ENCODE measurements at regions not wholly inside any gene's neighbourhood (a gene's known extent, or its start where the extent isn't known, plus 50 kb on each side); places are given as distances from the start of the nearest gene placed in this dataset.

DNA sequence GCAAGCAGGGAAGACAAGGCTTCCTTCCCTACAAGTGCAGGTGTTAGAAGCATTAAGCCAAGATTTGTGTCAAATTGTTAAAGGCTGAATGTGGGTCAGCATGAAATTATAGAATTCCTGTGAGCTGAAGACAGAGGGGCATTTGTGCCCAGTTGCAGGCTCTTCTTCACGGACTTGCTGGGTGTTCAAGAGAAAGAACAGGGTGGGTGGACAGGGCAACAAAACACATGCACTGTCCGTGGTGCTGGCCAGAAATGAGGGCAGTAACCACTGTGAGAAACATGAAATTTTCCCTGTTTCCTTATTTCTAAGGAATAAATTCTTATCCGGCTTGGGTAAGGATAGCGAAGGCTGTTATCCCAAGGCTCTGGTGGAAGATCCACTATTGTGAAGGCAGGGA lies 579.5 kb upstream of the HTR1E start:
- TF ChIP-seq GLIS3 (CRISPR knock-in tag; IDR thresholded peaks at IDR 0.05) (no peak), ARNTL (CRISPR knock-in tag; IDR thresholded peaks at IDR 0.05; ENCODE audit: borderline replicate concordance, low read depth) (no peak)
- TF ChIP-seq, protein P1, sequence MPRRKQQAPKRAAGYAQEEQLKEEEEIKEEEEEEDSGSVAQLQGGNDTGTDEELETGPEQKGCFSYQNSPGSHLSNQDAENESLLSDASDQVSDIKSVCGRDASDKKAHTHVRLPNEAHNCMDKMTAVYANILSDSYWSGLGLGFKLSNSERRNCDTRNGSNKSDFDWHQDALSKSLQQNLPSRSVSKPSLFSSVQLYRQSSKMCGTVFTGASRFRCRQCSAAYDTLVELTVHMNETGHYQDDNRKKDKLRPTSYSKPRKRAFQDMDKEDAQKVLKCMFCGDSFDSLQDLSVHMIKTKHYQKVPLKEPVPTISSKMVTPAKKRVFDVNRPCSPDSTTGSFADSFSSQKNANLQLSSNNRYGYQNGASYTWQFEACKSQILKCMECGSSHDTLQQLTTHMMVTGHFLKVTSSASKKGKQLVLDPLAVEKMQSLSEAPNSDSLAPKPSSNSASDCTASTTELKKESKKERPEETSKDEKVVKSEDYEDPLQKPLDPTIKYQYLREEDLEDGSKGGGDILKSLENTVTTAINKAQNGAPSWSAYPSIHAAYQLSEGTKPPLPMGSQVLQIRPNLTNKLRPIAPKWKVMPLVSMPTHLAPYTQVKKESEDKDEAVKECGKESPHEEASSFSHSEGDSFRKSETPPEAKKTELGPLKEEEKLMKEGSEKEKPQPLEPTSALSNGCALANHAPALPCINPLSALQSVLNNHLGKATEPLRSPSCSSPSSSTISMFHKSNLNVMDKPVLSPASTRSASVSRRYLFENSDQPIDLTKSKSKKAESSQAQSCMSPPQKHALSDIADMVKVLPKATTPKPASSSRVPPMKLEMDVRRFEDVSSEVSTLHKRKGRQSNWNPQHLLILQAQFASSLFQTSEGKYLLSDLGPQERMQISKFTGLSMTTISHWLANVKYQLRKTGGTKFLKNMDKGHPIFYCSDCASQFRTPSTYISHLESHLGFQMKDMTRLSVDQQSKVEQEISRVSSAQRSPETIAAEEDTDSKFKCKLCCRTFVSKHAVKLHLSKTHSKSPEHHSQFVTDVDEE (CRISPR knock-in tag; IDR thresholded peaks at IDR 0.05), result no peak
- ATAC-seq, result no peak

DNA sequence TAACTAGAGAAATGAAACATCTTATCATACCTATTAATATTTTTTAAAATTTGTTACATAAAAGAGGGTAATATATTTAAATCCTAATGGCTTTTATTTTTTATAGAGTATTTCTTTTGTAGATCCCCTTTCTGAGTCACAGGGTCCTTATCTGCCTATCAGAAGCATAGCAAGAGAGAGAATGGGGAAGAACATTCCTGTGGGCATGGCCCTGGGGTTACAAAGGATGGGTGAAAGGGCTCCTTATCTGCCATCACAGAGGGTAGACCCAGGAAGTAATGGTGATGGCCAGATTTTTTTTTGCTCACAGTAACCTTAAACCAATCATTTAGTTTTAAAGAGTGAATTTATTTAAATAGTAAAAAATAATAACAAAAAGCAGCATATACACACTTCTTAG lies 582.1 kb upstream of the HTR1E start:
- no peak for TF ChIP-seq ZC3H10 (CRISPR knock-in tag; IDR thresholded peaks at IDR 0.05)
- no peak for TF ChIP-seq GLIS3 (CRISPR knock-in tag; IDR thresholded peaks at IDR 0.05)
- TF ChIP-seq ZNF8 (CRISPR knock-in tag; IDR thresholded peaks at IDR 0.05), result no peak
- TF ChIP-seq ISL1 (CRISPR knock-in tag; IDR thresholded peaks at IDR 0.05), result no peak
- no peak for TF ChIP-seq CSDC2 (CRISPR knock-in tag; IDR thresholded peaks at IDR 0.05)
- TF ChIP-seq, protein P2, sequence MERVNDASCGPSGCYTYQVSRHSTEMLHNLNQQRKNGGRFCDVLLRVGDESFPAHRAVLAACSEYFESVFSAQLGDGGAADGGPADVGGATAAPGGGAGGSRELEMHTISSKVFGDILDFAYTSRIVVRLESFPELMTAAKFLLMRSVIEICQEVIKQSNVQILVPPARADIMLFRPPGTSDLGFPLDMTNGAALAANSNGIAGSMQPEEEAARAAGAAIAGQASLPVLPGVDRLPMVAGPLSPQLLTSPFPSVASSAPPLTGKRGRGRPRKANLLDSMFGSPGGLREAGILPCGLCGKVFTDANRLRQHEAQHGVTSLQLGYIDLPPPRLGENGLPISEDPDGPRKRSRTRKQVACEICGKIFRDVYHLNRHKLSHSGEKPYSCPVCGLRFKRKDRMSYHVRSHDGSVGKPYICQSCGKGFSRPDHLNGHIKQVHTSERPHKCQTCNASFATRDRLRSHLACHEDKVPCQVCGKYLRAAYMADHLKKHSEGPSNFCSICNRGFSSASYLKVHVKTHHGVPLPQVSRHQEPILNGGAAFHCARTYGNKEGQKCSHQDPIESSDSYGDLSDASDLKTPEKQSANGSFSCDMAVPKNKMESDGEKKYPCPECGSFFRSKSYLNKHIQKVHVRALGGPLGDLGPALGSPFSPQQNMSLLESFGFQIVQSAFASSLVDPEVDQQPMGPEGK (CRISPR knock-in tag; IDR thresholded peaks at IDR 0.05; ENCODE audit: borderline replicate concordance), result no peak
- ATAC-seq, result no peak

DNA sequence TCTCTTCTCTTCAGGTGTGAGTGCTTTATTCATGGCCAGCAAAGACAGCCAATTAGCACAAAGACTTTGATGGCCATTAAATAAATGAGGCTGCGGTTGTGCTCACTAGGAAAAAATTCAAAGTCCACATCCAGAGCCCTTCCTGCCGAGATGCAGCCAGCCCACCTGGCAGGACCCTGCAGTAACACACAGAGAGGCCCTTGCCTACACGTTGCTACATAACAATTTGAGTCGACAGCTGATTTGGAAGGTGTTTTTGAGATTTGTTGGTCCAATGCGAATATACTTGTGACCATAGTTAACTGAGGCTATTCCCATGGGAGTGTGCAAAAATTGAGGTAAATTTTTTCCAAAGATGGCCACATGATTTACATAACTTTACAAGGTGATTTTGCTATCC lies 605.4 kb upstream of the HTR1E start:
- ATAC-seq, result no peak
- TF ChIP-seq ESRRG (CRISPR knock-in tag; IDR thresholded peaks at IDR 0.05) (no peak), PPARA (CRISPR knock-in tag; IDR thresholded peaks at IDR 0.05; ENCODE audit: borderline replicate concordance) (no peak), BACH2 (CRISPR knock-in tag; IDR thresholded peaks at IDR 0.05; ENCODE audit: borderline replicate concordance) (no peak), OSR1 (CRISPR knock-in tag; IDR thresholded peaks at IDR 0.05) (no peak), ZC3H10 (CRISPR knock-in tag; IDR thresholded peaks at IDR 0.05) (no peak), GLIS3 (CRISPR knock-in tag; IDR thresholded peaks at IDR 0.05) (no peak), RARB (CRISPR knock-in tag; IDR thresholded peaks at IDR 0.05) (no peak), TOX (CRISPR knock-in tag; IDR thresholded peaks at IDR 0.05; ENCODE audit: borderline replicate concordance) (no peak), ISL1 (CRISPR knock-in tag; IDR thresholded peaks at IDR 0.05) (no peak)
- TF ChIP-seq, protein P3, sequence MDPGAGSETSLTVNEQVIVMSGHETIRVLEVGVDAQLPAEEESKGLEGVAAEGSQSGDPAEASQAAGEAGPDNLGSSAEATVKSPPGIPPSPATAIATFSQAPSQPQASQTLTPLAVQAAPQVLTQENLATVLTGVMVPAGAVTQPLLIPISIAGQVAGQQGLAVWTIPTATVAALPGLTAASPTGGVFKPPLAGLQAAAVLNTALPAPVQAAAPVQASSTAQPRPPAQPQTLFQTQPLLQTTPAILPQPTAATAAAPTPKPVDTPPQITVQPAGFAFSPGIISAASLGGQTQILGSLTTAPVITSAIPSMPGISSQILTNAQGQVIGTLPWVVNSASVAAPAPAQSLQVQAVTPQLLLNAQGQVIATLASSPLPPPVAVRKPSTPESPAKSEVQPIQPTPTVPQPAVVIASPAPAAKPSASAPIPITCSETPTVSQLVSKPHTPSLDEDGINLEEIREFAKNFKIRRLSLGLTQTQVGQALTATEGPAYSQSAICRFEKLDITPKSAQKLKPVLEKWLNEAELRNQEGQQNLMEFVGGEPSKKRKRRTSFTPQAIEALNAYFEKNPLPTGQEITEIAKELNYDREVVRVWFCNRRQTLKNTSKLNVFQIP (CRISPR knock-in tag; IDR thresholded peaks at IDR 0.05; ENCODE audit: borderline replicate concordance, low read depth), result no peak
- TF ChIP-seq, protein P4, sequence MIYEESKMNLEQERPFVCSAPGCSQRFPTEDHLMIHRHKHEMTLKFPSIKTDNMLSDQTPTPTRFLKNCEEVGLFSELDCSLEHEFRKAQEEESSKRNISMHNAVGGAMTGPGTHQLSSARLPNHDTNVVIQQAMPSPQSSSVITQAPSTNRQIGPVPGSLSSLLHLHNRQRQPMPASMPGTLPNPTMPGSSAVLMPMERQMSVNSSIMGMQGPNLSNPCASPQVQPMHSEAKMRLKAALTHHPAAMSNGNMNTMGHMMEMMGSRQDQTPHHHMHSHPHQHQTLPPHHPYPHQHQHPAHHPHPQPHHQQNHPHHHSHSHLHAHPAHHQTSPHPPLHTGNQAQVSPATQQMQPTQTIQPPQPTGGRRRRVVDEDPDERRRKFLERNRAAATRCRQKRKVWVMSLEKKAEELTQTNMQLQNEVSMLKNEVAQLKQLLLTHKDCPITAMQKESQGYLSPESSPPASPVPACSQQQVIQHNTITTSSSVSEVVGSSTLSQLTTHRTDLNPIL (CRISPR knock-in tag; IDR thresholded peaks at IDR 0.05; ENCODE audit: low read depth), result no peak
- TF ChIP-seq, protein P5, sequence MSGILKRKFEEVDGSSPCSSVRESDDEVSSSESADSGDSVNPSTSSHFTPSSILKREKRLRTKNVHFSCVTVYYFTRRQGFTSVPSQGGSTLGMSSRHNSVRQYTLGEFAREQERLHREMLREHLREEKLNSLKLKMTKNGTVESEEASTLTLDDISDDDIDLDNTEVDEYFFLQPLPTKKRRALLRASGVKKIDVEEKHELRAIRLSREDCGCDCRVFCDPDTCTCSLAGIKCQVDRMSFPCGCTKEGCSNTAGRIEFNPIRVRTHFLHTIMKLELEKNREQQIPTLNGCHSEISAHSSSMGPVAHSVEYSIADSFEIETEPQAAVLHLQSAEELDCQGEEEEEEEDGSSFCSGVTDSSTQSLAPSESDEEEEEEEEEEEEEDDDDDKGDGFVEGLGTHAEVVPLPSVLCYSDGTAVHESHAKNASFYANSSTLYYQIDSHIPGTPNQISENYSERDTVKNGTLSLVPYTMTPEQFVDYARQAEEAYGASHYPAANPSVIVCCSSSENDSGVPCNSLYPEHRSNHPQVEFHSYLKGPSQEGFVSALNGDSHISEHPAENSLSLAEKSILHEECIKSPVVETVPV (CRISPR knock-in tag; IDR thresholded peaks at IDR 0.05), result no peak
- TF ChIP-seq, protein P1 (CRISPR knock-in tag; IDR thresholded peaks at IDR 0.05), result no peak

All from SK-N-SH treated with all-trans-retinoic acid at 6 μM for 48 hours (cell line).